IPS-15b (cell line): ENCODE measurements at regions not wholly inside any gene's neighbourhood (a gene's known extent, or its start where the extent isn't known, plus 50 kb on each side); places are given as distances from the start of the nearest gene placed in this dataset.

Experiments
- H3K27me3 ChIP-seq: one replicate; pipeline ENCODE4 v1.6.1; 2013; ENCODE audit warnings: low read length; ENCODE audit not compliant: control insufficient read depth, insufficient read depth
- H3K36me3 ChIP-seq: one replicate; pipeline ENCODE4 v1.6.1; 2013; ENCODE audit warnings: low read length; ENCODE audit not compliant: control insufficient read depth, insufficient read depth
- H3K4me1 ChIP-seq: one replicate; pipeline ENCODE4 v1.6.1; 2013; ENCODE audit warnings: mild to moderate bottlenecking, low read length; ENCODE audit not compliant: control insufficient read depth, insufficient read depth
- H3K4me3 ChIP-seq: one replicate; pipeline ENCODE4 v1.5.1; 2013; ENCODE audit warnings: low read depth, low read length
- H3K9ac ChIP-seq: one replicate; pipeline ENCODE4 v1.6.1; 2013; ENCODE audit warnings: low read depth, mild to moderate bottlenecking, low read length
- H3K9me3 ChIP-seq: one replicate; pipeline ENCODE4 v1.6.1; 2013; ENCODE audit warnings: mild to moderate bottlenecking, low read length; ENCODE audit not compliant: control insufficient read depth, insufficient read depth

DNA sequence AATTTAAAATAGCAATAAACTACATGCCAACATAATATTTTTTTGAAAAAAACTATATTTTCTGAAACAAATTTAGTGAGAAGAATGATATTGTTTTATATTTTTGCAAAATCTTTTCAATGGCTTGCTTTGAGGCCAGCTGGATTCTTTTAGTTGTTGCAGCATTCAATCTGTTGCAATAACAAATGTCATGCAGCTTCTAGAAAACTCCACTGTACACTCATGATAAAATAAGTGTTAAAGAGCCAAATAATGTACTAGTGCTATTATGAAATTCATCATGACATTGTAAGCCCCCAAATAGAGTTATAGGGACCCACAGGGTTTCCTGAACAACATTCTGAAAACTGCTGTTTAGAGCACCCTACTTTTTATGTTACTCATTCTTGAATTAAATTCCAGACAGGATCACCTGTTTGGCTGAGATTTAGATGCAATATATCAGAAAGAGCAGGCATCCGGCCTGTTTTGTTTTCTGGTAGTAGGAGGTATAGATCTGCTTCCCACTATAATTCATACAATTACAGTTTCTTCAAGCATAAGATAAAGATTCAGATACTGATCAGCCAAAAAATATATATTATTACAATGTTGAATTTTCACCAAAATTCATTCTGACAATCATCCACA is 703.0 kb upstream of the ZNF385D start:
- Histone ChIP-seq H3K27me3 (no peaks in the 10 kb centered on the region), H3K9me3 (no peaks in the 10 kb centered on the region), H3K36me3 (no peaks in the 10 kb centered on the region), H3K4me1 (no peaks in the 10 kb centered on the region), H3K4me3 (no peak overlapping the region), H3K9ac (no peak overlapping the region)

DNA sequence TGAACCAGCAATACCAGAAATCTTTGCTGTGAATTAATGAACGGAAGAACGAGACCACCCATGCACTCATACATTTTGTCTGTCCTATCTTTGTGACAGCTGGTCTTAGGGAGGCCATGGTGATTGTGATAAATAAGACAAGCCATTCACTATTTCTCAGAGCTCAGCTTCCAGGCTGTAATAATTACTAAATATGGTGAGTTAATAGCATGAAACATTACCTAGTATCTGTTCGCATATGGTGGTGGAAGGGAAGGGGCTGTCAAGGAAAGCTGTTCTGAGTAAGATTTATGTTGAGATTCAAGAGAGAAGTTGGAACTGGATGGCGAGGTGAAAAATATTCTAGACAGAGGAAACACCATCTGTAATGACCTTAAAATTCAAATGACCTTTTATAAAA is 719.0 kb upstream of the ZNF385D start:
- no peak overlapping the region for H3K4me3 ChIP-seq

DNA sequence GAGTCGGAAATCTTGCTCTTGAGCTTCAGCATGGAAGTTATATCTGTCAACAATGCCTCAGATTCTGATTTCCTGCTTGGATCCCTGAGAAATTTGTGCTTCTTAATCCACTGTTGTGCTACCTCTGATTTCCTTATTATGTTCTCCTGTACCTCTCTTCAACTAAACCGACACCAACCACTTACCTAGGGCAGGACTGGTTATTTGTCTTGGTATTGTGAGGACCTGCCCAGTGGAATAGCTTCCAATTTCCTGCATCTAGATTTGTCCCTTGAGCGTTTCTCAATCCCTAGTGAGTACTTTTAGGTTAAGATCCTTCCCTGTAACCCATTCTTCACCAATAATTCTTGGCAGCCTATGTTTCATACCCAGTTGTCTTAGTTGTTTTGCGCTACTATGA is 720.5 kb upstream of the ZNF385D start:
- Histone ChIP-seq H3K36me3 (no peaks in the 10 kb centered on the region), H3K4me1 (no peaks in the 10 kb centered on the region), H3K4me3 (no peak overlapping the region), H3K9ac (no peak overlapping the region), H3K9me3 (no peaks in the 10 kb centered on the region), H3K27me3 (no peaks in the 10 kb centered on the region)

More for the DNA sequence above, 719.0 kb upstream of the ZNF385D start:
- Histone ChIP-seq H3K27me3 (no peaks in the 10 kb centered on the region), H3K4me1 (no peaks in the 10 kb centered on the region), H3K36me3 (no peaks in the 10 kb centered on the region), H3K9me3 (no peaks in the 10 kb centered on the region), H3K9ac (no peak overlapping the region)

DNA sequence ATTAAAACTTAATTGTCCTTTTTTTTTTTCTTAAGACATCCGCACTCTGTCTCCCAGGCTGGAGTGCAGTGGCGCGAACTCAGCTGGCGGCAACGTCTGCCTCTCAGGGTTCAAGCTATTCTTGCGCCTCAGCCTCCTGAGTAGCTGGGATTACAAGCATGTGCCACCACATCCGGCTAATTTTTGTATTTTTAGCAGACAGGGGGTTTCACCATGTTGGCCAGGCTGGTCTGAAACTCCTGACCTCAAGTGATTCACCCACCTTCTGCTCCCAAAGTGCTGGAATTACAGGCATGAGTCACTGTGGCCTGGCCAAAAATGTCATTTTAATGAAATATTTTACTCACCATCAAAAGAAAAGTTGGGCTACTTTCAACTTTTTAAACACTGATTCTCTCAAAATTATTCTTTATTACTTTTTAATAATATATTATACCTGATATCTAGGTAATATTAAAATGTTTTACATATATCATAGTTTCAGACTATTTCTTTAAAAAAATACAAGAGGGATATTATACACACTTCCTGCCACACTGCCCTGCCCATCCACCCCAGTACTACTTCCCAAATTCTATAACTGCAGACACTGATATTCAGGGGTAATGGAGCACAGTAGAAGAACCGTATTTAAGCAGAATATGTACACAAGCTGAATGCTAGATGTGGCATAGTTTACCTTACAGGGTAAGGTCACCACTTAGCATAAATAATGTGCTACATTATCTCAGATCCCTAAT is 723.9 kb upstream of the ZNF385D start:
- Histone ChIP-seq H3K4me1 (no peaks in the 10 kb centered on the region), H3K4me3 (no peak overlapping the region), H3K36me3 (no peaks in the 10 kb centered on the region), H3K9ac (no peak overlapping the region), H3K9me3 (no peaks in the 10 kb centered on the region), H3K27me3 (no peaks in the 10 kb centered on the region)

DNA sequence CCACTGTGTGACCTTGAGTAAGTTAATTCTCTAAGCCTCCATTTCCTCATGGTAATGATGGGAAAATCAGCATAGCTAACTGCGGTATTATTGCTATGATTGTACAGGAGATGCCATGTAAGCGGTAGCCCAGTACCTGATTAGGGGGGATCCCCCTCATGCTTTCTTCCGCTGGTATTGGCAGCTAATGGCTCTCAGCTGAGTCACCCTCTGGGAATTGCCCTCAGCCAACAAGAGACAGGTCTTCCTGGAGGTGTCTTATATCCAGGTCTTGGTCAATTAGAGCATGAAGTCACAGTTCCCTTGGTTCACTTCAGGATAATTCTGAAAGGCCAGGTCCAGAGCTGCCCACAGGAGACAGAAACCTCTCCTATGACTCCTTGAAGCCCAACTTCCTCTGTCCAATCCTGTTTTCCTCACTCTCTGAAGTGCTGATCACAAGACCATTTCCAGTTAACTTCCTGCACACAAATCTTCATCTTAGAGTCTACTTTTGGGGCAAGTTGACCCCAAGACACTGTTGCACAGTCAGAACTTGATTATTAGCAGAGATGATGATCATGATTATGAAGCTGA is 724.7 kb upstream of the ZNF385D start:
- Histone ChIP-seq H3K4me3 (no peak overlapping the region), H3K36me3 (no peaks in the 10 kb centered on the region), H3K9me3 (no peaks in the 10 kb centered on the region), H3K4me1 (no peaks in the 10 kb centered on the region), H3K27me3 (no peaks in the 10 kb centered on the region), H3K9ac (no peak overlapping the region)

DNA sequence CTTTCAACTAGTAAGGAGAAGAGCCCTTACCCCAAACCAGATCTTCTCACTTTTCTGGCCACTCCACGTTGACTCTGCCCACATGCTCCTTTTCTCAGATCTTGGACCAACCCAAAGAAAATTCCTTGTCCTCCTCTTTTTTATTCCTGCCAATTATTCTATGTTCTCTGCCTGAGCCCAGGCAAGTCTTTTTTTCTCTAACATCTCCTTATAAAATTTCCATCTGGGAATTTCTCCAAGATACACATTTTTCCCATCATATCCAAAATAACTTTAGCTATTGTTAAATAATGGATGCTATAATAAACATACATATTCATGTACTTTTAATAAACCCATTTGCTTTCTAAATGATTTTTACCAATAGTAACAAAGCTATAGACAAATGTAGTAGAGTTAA is 726.0 kb upstream of the ZNF385D start:
- Histone ChIP-seq H3K27me3 (no peaks in the 10 kb centered on the region), H3K36me3 (no peaks in the 10 kb centered on the region), H3K9me3 (no peaks in the 10 kb centered on the region), H3K4me3 (no peak overlapping the region), H3K9ac (no peak overlapping the region), H3K4me1 (no peaks in the 10 kb centered on the region)

DNA sequence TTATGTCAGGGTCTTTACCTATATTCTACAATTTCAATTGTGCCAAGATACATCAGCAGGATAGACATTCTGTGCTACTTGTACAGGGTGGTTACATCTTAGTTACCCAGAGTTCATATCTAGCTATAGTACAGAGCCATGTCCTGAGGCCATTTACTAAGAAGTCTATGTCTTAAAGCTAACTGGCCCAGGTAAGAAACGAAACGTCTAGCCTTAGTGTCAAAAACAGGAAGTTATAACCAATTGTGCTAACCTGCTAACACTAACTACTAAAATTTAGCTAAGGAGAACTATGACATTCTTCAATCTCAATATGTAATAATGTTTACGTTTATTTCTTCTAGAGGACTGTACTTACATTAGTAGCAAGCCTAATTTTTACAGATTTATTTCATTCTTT is 717.2 kb upstream of the UBE2E2 start:
- Histone ChIP-seq H3K9me3 (no peaks in the 10 kb centered on the region), H3K9ac (no peak overlapping the region), H3K4me3 (no peak overlapping the region), H3K36me3 (no peaks in the 10 kb centered on the region), H3K4me1 (no peaks in the 10 kb centered on the region), H3K27me3 (no peaks in the 10 kb centered on the region)

DNA sequence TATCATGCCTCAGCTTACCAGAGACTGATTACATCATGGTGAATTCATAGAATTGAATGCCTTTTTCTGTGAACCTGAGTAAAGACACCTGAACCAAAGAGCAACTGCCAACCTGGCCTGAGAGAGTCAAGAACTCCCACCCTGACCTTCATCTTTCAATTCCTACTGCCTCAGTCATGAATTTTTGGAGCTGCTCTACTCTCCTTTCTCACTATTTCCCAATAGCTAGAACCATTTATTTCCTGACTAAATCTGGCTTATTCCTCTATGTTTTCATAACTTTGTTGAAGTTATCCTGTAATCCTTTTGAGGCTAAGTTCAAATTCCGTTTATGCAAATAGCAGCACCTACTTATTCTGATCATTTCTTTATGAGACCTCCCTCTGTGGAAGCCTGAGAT is 712.4 kb upstream of the UBE2E2 start:
- H3K4me1 ChIP-seq, result peaks cover 10% of the 10 kb centered on the region
- H3K4me3 ChIP-seq, result no peak overlapping the region
- H3K9me3 ChIP-seq, result no peaks in the 10 kb centered on the region
- H3K36me3 ChIP-seq, result no peaks in the 10 kb centered on the region
- no peaks in the 10 kb centered on the region for H3K27me3 ChIP-seq
- H3K9ac ChIP-seq, result no peak overlapping the region

DNA sequence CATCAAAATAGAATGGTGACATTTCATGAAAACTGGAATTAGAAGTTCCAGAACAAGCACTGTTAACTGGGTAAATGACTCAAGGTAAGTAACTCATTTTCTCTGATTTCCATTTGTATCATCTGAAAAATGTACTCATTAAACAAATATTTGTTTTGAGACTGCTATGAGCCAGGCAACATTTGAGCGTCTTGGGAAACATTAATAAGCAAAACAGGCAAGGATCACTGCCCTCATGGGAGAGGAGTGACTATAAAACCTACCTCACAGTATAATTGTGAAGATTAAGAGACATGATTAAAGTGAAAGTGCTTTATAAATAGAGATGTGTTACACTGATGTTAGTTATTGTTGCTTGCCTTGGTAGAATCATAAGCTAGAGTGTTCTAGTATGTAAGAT is 711.8 kb upstream of the UBE2E2 start:
- Histone ChIP-seq H3K9me3 (no peaks in the 10 kb centered on the region), H3K4me3 (no peak overlapping the region), H3K36me3 (no peaks in the 10 kb centered on the region), H3K27me3 (peaks cover 2% of the 10 kb centered on the region), H3K4me1 (peaks cover 10% of the 10 kb centered on the region), H3K9ac (no peak overlapping the region)

DNA sequence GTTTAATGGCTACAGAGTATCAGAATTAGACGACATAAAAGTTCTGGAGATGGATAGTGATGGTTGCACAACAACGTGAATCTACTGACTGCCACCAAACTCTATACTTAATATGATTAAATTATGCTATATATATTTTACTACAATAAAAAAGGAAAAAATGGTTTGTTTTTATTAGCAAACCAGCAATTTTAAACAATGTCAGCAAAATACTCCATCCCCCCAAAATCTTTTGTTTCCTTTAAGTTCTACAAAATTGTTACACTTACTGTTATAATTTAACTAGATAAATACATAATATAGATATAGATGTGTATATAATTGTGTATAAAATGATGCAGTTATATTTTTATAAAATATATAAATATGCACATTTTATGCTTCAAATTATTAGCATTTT is 710.8 kb upstream of the UBE2E2 start:
- Histone ChIP-seq H3K27me3 (peaks cover 2% of the 10 kb centered on the region), H3K9ac (no peak overlapping the region), H3K4me3 (no peak overlapping the region), H3K4me1 (peaks cover 10% of the 10 kb centered on the region), H3K36me3 (no peaks in the 10 kb centered on the region), H3K9me3 (no peaks in the 10 kb centered on the region)

DNA sequence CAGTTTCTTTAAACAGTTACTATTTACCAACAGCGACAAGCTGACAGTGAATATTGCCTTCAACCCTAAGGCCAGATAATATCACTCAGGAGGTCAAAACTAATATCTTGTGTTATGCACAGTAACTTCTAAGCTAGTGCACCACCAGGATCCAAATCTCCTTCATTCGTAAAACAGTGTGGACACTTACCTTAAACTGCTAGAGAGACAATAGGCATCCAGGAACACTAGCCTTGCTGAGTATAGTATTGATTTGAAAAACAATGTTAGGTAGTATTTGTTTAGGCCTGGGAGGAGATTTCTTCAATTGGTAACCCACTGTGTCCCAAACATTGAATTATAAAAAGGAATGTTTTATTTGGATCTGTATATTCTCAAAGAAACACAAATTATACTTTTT is 707.9 kb upstream of the UBE2E2 start:
- Histone ChIP-seq H3K9me3 (no peaks in the 10 kb centered on the region), H3K27me3 (peaks cover 2% of the 10 kb centered on the region), H3K36me3 (no peaks in the 10 kb centered on the region), H3K9ac (no peak overlapping the region), H3K4me3 (no peak overlapping the region), H3K4me1 (peaks cover 10% of the 10 kb centered on the region)

DNA sequence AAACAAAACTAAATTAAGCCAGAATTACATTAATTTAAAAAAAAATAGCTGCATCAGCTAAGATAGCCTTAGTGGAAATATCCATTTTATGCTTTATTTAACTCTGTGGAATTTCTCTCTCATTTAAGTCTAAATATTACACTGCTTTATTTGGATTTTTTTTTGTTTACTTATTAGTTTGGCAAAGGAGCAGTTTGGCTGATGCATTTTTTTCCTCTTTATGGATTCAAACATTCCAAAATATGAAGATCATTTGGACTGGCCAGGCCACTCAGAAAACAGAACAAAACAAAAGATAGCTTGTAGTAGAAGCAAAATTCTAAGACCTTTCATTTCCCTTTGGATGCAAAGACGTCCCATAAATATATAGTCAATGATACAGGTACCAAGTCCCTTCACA is 707.3 kb upstream of the UBE2E2 start:
- Histone ChIP-seq H3K27me3 (peaks cover 2% of the 10 kb centered on the region), H3K4me1 (peaks cover 10% of the 10 kb centered on the region)

More for the DNA sequence above, 707.3 kb upstream of the UBE2E2 start:
- no peak overlapping the region for H3K4me3 ChIP-seq
- no peaks in the 10 kb centered on the region for H3K36me3 ChIP-seq
- H3K9ac ChIP-seq, result no peak overlapping the region
- H3K9me3 ChIP-seq, result no peaks in the 10 kb centered on the region
